WI38 (cell line): ENCODE measurements at regions not wholly inside any gene's neighbourhood (a gene's known extent, or its start where the extent isn't known, plus 50 kb on each side); places are given as distances from the start of the nearest gene placed in this dataset.

ENCODE experiments used
- H3K4me3 ChIP-seq: 2 replicates; pipeline ENCODE4 v1.5.1; 2011; ENCODE audit warnings: low read depth, mild to moderate bottlenecking, control low read depth, low read length
- TF ChIP-seq, protein P1 (sequence below): IDR thresholded peaks from 2 replicates; pipeline ENCODE4 v1.5.1; 2012; ENCODE audit warnings: low read depth, mild to moderate bottlenecking, control low read depth, low read length

DNA sequence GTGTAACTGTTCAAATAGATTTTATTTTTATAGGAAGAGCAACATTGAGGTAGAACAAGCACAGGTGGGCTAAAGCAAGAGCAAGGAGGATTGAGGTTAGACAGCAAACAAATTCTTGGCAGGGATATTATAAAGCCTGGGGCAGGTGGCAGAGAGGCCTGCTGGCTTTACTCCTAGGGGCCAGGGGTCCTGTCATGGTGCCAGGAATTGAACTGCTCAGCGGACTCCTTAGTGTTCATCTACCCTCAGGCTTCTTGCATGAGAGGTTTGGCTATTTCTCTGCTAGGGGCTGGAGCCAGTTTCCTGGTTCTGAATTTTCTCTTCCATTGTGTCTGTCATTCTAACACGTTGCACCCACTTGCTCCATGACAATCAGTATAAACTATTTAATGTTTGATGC is 217.2 kb upstream of the NCAM1 start:
- TF ChIP-seq, protein P1, sequence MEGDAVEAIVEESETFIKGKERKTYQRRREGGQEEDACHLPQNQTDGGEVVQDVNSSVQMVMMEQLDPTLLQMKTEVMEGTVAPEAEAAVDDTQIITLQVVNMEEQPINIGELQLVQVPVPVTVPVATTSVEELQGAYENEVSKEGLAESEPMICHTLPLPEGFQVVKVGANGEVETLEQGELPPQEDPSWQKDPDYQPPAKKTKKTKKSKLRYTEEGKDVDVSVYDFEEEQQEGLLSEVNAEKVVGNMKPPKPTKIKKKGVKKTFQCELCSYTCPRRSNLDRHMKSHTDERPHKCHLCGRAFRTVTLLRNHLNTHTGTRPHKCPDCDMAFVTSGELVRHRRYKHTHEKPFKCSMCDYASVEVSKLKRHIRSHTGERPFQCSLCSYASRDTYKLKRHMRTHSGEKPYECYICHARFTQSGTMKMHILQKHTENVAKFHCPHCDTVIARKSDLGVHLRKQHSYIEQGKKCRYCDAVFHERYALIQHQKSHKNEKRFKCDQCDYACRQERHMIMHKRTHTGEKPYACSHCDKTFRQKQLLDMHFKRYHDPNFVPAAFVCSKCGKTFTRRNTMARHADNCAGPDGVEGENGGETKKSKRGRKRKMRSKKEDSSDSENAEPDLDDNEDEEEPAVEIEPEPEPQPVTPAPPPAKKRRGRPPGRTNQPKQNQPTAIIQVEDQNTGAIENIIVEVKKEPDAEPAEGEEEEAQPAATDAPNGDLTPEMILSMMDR, result no peak
- H3K4me3 ChIP-seq, result no peak overlapping the region

DNA sequence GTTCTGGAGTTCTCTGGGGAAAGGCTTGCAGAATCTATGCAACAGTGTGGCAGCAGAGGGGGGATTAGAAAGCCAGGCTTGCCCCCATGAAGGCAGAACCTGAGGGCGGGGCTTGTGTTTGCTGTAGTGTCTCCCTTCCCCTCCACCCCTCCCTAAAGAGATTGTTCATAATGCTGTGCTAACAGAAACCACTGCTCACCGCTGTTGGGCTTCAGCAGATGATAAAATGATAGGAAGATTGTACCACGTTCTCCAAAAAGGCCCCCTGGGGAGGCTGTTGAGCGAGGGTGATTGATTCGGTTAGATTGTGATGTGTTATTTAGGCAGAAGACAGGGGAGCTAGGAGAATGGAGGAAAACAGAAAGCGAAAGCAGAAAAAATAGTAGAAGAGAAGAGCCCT is 215.2 kb upstream of the NCAM1 start:
- H3K4me3 ChIP-seq, result no peak overlapping the region

DNA sequence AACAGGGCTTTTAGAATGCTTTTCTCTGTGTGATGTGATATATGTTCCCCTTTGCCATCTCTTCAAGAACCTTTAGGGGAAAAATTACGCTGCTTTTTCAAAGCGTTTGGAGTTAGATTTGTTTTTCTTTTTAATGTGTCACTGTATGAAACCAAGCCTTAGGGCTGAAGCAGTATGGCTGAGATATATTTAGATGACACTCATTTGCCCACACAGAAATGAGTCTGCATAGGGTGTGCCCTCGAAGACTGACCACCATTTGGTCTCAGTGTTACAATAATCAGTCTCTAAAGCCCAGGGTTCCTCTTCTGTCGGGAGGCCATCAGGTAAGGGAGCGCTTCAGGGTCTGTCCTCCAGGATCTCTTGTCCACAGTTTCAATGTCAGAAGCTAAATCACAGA is 213.0 kb upstream of the NCAM1 start:
- H3K4me3 ChIP-seq, result no peak overlapping the region
- TF ChIP-seq, protein P1, result no peak

More for the DNA sequence above, 215.2 kb upstream of the NCAM1 start:
- TF ChIP-seq, protein P1, result no peak

GRCh38 chr11:112748713-112749543 is 212.3 kb upstream of the NCAM1 start:
- TF ChIP-seq, protein P1, result no peak
- no peak overlapping the region for H3K4me3 ChIP-seq

DNA sequence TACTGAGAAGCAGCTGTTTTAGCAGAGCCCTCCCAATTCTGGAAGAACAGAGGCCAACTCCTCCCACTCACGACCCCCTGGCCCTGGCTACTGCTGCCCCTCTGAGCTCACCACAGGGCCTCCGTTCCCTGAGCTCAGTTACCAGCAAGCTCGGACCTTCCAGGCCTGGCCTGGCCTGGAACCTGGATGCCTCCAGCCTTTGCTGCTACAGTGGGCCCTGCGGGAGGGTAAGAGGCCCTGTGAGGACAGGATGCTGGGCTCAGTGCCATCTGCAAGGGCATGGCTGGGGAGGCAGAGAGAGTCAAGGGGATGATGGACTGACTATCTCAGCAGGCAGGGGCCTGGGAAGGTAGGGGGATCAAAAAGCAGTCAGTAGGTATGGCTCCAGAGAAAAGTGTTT is 209.9 kb upstream of the NCAM1 start:
- TF ChIP-seq, protein P1, result no peak

DNA sequence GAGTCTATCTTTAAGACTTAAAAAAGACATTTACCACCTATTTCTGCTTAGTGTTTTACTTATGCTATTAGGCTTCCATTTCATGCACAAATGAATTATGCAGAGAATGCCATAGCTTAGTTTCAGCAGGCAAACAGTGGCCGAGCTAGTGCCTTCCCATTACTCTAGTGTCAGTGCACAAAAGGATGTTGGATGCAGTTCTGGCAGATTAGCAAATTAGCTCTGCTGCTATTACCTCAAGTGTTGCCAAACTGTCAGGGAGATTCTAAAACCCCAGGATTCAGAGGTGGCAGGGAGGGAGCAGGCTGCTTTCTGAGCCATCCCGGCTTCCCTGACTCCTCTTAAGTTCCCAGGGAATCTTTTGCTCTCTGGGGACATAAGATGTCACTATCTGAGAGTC is 209.4 kb upstream of the NCAM1 start:
- TF ChIP-seq, protein P1, result no peak
- no peak overlapping the region for H3K4me3 ChIP-seq

More for the DNA sequence above, 209.9 kb upstream of the NCAM1 start:
- no peak overlapping the region for H3K4me3 ChIP-seq

DNA sequence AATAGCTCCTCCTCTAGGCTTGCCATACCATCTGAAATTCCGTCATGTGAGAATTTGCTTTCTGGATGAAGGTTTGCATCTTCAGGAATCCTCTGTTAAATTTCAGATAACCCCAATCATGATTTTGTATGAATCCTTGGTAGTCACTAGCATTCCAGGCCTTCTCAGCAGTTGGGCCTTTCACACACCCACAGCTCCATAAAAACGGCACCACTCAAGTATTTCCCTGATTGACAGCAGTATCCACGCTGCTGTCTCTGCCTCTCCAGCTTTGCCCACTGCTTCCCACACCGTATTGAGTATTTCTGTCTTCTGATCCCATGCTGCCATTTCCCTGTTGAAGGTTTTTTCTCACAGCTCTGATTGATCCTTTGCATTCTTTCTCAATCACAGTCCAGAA is 208.7 kb upstream of the NCAM1 start:
- H3K4me3 ChIP-seq, result no peak overlapping the region
- TF ChIP-seq, protein P1, result no peak
